MCF 10A (cell line): ENCODE measurements at regions not wholly inside any gene's neighbourhood (a gene's known extent, or its start where the extent isn't known, plus 50 kb on each side); places are given as distances from the start of the nearest gene placed in this dataset.

Experiments
- BruUV-seq: library from RNA; stranded (reverse); fragments of 400-500 nt; replicated peaks from 2 replicates; lab custom pipeline; 2021; lab: Mats Ljungman, UMichigan
- CTCF ChIA-PET: fragments of 300-600 bp; sonication (Branson Sonifier 250); formaldehyde crosslinking; extraction: SDS; loops from one replicate; lab custom pipeline; 2021; ENCODE audit warnings: antibody characterized with exemption, inconsistent platforms; lab: Yijun Ruan, JAX
- POLR2A ChIA-PET: fragments of 300-600, 350-650 bp; sonication (Branson Sonifier 250); formaldehyde crosslinking; extraction: SDS; loops from one replicate; lab custom pipeline; 2020; ENCODE audit warnings: antibody characterized with exemption, inconsistent platforms; lab: Yijun Ruan, JAX
- DNase-seq: peaks from one replicate; pipeline ENCODE4 v3.0.0-alpha.2; 2018; ENCODE audit not compliant: unreplicated experiment
- H3K27ac Mint-ChIP-seq: one replicate; pipeline ENCODE4 v1.8.0; 2022; ENCODE audit warnings: mild to moderate bottlenecking, low read depth, mixed read lengths; ENCODE audit not compliant: unreplicated experiment
- H3K27me3 Mint-ChIP-seq: one replicate; pipeline ENCODE4 v1.8.0; 2022; ENCODE audit warnings: mixed read lengths; ENCODE audit not compliant: insufficient read depth, unreplicated experiment
- H3K36me3 Mint-ChIP-seq: one replicate; pipeline ENCODE4 v1.8.0; 2022; ENCODE audit warnings: mild to moderate bottlenecking, moderate library complexity, mixed read lengths; ENCODE audit not compliant: insufficient read depth, unreplicated experiment
- H3K4me1 Mint-ChIP-seq: one replicate; pipeline ENCODE4 v1.8.0; 2022; ENCODE audit warnings: mixed read lengths; ENCODE audit not compliant: insufficient read depth, unreplicated experiment
- H3K4me3 Mint-ChIP-seq: one replicate; pipeline ENCODE4 v1.8.0; 2022; ENCODE audit warnings: mild to moderate bottlenecking, moderate library complexity, mixed read lengths; ENCODE audit not compliant: unreplicated experiment
- H3K9me3 Mint-ChIP-seq: one replicate; pipeline ENCODE4 v1.8.0; 2022; ENCODE audit warnings: mixed read lengths; ENCODE audit not compliant: unreplicated experiment
- intact Hi-C: fragments of 100-400 bp; cut with micrococcal nuclease; formaldehyde crosslinking; loops from 2 replicates; pipeline ENCODE4 v1.14.1; 2022
- TF ChIP-seq, protein P1 (sequence below): fragments of 200-600 bp; IDR thresholded peaks from one replicate; pipeline ENCODE4 v1.8.0; 2022; ENCODE audit warnings: antibody characterized with exemption, mild to moderate bottlenecking; ENCODE audit not compliant: unreplicated experiment

DNA sequence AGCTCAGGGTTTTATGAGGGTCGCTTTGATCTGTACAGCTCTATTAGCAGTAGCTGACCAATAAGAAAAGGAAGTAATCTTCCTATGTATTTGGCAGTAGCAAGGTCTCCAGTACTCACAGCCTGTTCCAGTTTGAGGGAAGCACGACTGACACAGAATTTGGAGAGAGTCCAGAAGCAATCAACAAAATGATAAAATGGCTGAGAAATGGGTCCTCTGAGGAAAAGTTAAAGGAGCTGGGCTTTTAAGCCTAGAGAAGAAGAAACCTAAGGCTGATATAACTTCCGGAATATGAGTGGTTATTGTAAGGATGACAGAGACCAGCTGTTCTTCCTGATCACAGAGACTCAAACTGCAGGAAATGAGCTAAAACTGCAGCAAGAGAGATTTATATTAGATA is 382.8 kb downstream of the GPD2 start:
- POLR2A ChIA-PET, result no interaction called here
- intact Hi-C loops, result no loop called here
- no TSS peak for BruUV-seq

DNA sequence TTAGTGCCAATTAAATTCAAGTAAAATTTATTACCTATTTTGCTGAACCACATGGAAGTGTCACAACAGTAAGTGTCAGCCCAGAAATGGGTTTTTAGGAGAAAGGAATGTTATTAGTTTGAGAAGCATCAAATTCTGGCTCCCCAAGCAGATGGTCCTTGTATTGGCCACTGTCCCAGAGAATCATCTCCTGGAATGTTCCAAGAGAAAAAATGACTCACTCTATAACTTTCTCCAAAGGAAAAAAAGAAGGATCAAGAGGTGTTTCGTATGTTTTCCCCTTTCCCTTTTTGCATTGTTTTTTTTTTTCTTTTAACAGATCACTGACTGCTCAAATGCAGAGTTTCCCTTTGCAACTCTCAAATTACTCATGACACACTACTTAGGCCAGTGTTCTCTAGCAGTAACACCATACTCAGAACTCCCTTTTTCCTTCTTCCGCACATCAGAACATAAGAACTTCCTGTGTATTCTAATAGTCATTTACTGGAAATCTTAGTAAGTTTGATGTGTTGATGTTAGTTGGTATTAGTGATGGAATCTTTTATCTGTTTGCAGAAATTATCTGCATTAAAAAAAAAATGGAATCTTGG is 390.3 kb downstream of the GPD2 start:
- Mint-ChIP-seq H3K4me3 (no peak overlapping the region), H3K27me3 (no peaks in the 10 kb centered on the region), H3K27ac (peak overlapping the region; percentile 42), H3K9me3 (no peaks in the 10 kb centered on the region), H3K4me1 (peaks cover 9% of the 10 kb centered on the region), H3K36me3 (peaks cover 6% of the 10 kb centered on the region)
- intact Hi-C loops, result no loop called here
- DNase-seq, result peak; percentile 64
- BruUV-seq, result no TSS peak
- TF ChIP-seq, protein P1, sequence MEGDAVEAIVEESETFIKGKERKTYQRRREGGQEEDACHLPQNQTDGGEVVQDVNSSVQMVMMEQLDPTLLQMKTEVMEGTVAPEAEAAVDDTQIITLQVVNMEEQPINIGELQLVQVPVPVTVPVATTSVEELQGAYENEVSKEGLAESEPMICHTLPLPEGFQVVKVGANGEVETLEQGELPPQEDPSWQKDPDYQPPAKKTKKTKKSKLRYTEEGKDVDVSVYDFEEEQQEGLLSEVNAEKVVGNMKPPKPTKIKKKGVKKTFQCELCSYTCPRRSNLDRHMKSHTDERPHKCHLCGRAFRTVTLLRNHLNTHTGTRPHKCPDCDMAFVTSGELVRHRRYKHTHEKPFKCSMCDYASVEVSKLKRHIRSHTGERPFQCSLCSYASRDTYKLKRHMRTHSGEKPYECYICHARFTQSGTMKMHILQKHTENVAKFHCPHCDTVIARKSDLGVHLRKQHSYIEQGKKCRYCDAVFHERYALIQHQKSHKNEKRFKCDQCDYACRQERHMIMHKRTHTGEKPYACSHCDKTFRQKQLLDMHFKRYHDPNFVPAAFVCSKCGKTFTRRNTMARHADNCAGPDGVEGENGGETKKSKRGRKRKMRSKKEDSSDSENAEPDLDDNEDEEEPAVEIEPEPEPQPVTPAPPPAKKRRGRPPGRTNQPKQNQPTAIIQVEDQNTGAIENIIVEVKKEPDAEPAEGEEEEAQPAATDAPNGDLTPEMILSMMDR, result no peak
- POLR2A ChIA-PET, result no interaction called here
- CTCF ChIA-PET, result interaction anchor here (0.6 kb wide), 1 partner anchor 193 kb away, joined by 3 read pairs; no protein-coding TSS in a partner anchor

More for the DNA sequence above, 382.8 kb downstream of the GPD2 start:
- CTCF ChIA-PET, result interaction anchor here (0.9 kb wide), 1 partner anchor 374 kb away, joined by 3 read pairs; no protein-coding TSS in a partner anchor
- DNase-seq, result no peak
- Mint-ChIP-seq H3K4me3 (no peak overlapping the region), H3K36me3 (peaks cover 6% of the 10 kb centered on the region), H3K9me3 (no peaks in the 10 kb centered on the region), H3K27me3 (no peaks in the 10 kb centered on the region), H3K4me1 (no peaks in the 10 kb centered on the region), H3K27ac (no peak overlapping the region)
- TF ChIP-seq, protein P1, result no peak

DNA sequence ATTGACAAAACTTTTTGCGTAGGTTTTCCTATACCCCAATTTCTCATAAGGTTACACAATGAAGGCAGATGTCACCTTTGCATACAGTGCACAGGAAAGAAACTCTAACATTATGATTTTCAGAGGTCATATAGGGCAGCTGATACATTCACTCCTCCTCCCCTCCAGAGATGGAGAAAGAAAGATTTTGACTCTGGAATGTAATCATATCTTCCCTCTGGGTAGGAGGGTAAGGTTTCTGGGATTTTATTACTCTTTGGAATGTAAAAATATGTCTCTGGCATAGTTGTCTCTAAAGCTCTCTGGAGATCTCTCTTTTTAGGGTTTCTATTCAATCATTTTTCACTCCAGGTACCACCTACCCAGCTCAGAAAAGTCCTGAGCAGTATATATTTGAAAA is 398.3 kb downstream of the GPD2 start:
- no peak overlapping the region for H3K4me3 Mint-ChIP-seq
- ChIA-PET POLR2A (no interaction called here), CTCF (no interaction called here)
- TF ChIP-seq, protein P1, result no peak
- DNase-seq, result no peak
- no TSS peak for BruUV-seq
- no peaks in the 10 kb centered on the region for H3K36me3 Mint-ChIP-seq
- no peaks in the 10 kb centered on the region for H3K9me3 Mint-ChIP-seq
- no peak overlapping the region for H3K27ac Mint-ChIP-seq
- H3K27me3 Mint-ChIP-seq, result no peaks in the 10 kb centered on the region
- intact Hi-C loops, result no loop called here
- H3K4me1 Mint-ChIP-seq, result no peaks in the 10 kb centered on the region

DNA sequence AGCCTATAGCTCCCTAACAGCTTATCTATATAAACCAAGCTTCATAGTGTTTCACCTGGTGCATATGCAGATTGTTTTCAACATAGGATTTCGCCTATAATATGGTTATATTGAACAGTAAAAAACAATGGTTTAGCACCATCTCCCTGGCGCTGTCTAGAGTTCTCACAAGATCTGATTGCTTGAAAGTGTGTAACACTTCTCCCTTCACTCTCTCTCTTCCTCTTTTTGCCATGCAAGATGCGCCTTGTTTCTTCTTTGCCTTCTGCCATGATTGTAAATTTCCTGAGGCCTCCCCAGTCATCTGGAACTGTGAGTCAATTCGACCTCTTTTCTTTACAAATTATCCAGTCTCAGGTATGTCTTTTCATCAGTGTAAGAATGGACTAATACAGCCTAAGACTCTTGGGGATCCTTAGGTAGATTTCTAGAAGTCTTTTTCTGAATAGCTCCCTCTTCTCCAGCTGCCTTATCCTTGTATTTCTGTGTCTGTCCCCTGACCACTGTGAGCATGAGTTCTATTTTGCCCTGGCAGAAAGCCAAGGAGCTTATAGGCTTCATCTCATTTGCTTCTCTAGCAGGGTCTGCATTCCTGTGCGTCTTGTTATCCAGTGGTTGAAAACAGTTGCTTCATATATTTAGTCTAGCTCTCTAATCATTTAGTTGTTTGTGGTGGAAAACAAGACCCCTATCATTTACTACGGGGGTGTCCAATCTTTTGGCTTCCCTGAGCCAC is 401.6 kb downstream of the GPD2 start:
- DNase-seq, result no peak
- Mint-ChIP-seq H3K9me3 (no peaks in the 10 kb centered on the region), H3K36me3 (no peaks in the 10 kb centered on the region), H3K4me3 (no peak overlapping the region), H3K4me1 (no peaks in the 10 kb centered on the region), H3K27ac (no peak overlapping the region), H3K27me3 (no peaks in the 10 kb centered on the region)
- TF ChIP-seq, protein P1, result no peak
- POLR2A ChIA-PET, result no interaction called here
- intact Hi-C loops, result no loop called here
- no TSS peak for BruUV-seq
- CTCF ChIA-PET, result interaction anchor here (0.6 kb wide), 1 partner anchor 413 kb away, joined by 4 read pairs; no protein-coding TSS in a partner anchor
